Adrenal gland (tissue), 9 donors: ENCODE measurements at regions not wholly inside any gene's neighbourhood (a gene's known extent, or its start where the extent isn't known, plus 50 kb on each side); places are given as distances from the start of the nearest gene placed in this dataset.
"Not testable (repeated sequence)": the region's sequence is repeated elsewhere in the genome, so short reads cannot be mapped to it uniquely, and the experiment has no call there.

Experiments
- DNase-seq, 7 donors: peaks; one replicate each; pipeline ENCODE4 v3.0.0-alpha.2; 2019 to 2020
- H3K27ac ChIP-seq, 5 donors: fragments of 200-600 bp; sonication (generic) in 4 of 5; 1 replicate in 3 of 5; 2 replicates in 2 of 5; pipeline versions ENCODE4 v1.5.1 to v1.8.0; 2016 to 2020; ENCODE audit warnings: mild to moderate bottlenecking in 1 of 5
- H3K27me3 ChIP-seq: fragments of 200-600 bp; 2 replicates; pipeline ENCODE4 v1.8.0; 2021
- H3K36me3 ChIP-seq, 2 donors: fragments of 200-600 bp; replicated peaks in 1 of 2; 1 replicate in 1 of 2; 2 replicates in 1 of 2; pipeline versions ENCODE4 v1.5.1 to v1.8.0; 2018 to 2022
- H3K4me1 ChIP-seq, 2 donors: fragments of 200-600 bp; replicated peaks in 1 of 2; 1 replicate in 1 of 2; 2 replicates in 1 of 2; pipeline versions ENCODE4 v1.5.1 to v1.8.0; 2018 to 2021
- H3K4me3 ChIP-seq, 4 donors: fragments of 200-600 bp; sonication (generic) in 3 of 4; one replicate each; pipeline ENCODE4 v1.5.1; 2016 to 2018
- H3K9me3 ChIP-seq, 3 donors: fragments of 200-600 bp; sonication (generic) in 1 of 3; replicated peaks in 1 of 3; 1 replicate in 2 of 3; 2 replicates in 1 of 3; pipeline versions ENCODE4 v1.5.1 to v1.8.0; 2016 to 2021
- CTCF ChIP-seq, 6 experiments: fragments of 450-650 bp in 4 of 6; fragments of 200-600 bp in 2 of 6; sonication (generic) in 1 of 6; IDR thresholded peaks; 1 replicate in 5 of 6; 2 replicates in 1 of 6; pipeline versions ENCODE4 v1.5.1 to v1.8.0; 2016 to 2021; ENCODE audit warnings: antibody characterized with exemption in 6 of 6, mild to moderate bottlenecking in 2 of 6, moderate library complexity in 1 of 6
- POLR2A ChIP-seq, 2 donors: fragments of 450-650 bp; IDR thresholded peaks; one replicate each; pipeline ENCODE4 v1.6.1; 2017; ENCODE audit warnings: antibody characterized with exemption in 2 of 2, mild to moderate bottlenecking in 2 of 2, moderate library complexity in 1 of 2
- WGBS, 4 donors: extraction: QIAGEN DNeasy Blood & Tissue Kit in 2 of 4; methylation state at CpG; one replicate each; pipeline versions ENCODE4 v1.1.5 to v1.1.7; 2013 to 2017; 5-methylcytosine and 5-hydroxymethylcytosine counted together
- intact Hi-C, 2 donors: fragments of 100-400 bp; cut with DNase I; formaldehyde crosslinking; loops; one replicate each; pipeline versions ENCODE4 v1.14.1 to v1.15.0; 2022 to 2023
- donor health status: healthy with polysubstance abuse.
- donor health status: Bipolar disorder and iron deficiency.
- donor health status: DM: yes; HTN: yes; CAD: no.
- donor health status: DM: no; HTN: no; CAD: no.
- donor health status: DM: no; HTN: no; CAD: no.

DNA sequence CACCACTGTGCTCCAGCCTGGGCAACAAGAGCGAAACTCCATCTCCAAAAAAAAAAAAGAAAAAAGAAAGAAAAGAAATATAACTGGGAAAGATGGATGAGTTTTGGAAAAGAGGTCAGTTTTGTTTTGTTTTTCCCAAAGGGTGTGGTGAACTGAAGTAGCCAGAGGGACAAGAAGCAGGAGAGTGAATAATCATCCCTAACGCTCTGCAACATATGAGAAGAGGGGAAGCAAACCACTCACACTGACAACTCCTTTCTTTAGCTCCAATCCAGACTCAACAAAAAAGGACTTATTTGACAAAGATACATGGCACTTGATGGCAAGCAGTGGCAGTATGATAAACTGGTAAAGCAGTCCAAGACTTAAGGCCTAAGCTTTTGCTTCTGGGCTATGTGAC lies 176.1 kb upstream of the HMHB1 start:
- no peak for DNase-seq
- H3K9me3 ChIP-seq = no peaks in the 10 kb centered on the region
- H3K36me3 ChIP-seq = no peaks in the 10 kb centered on the region
- no peaks in the 10 kb centered on the region for H3K4me1 ChIP-seq
- no peak for TF ChIP-seq POLR2A (IDR thresholded peaks at IDR 0.05)
- TF ChIP-seq CTCF (IDR thresholded peaks at IDR 0.05) = no peak
- no peak overlapping the region for H3K27ac ChIP-seq
- H3K4me3 ChIP-seq = no peak overlapping the region
- WGBS, 4 donors = 62 to 82% (median 80%) methylated on average over 2 of the region's 2 CpGs
- H3K27me3 ChIP-seq = no peaks in the 10 kb centered on the region
- intact Hi-C loops = no loop called here

GRCh38 chr5:143635146-143635752 lies 176.7 kb upstream of the HMHB1 start:
- H3K36me3 ChIP-seq = no peaks in the 10 kb centered on the region
- WGBS, 4 donors = 81 to 91% (median 85%) methylated on average over 6 of the region's 6 CpGs
- H3K4me3 ChIP-seq = no peak overlapping the region
- no peaks in the 10 kb centered on the region for H3K9me3 ChIP-seq
- no peak for DNase-seq
- no peaks in the 10 kb centered on the region for H3K27me3 ChIP-seq
- no peaks in the 10 kb centered on the region for H3K4me1 ChIP-seq
- intact Hi-C loops = no loop called here
- H3K27ac ChIP-seq = no peak overlapping the region
- no peak for TF ChIP-seq POLR2A (IDR thresholded peaks at IDR 0.05)
- TF ChIP-seq CTCF (IDR thresholded peaks at IDR 0.05) = no peak

DNA sequence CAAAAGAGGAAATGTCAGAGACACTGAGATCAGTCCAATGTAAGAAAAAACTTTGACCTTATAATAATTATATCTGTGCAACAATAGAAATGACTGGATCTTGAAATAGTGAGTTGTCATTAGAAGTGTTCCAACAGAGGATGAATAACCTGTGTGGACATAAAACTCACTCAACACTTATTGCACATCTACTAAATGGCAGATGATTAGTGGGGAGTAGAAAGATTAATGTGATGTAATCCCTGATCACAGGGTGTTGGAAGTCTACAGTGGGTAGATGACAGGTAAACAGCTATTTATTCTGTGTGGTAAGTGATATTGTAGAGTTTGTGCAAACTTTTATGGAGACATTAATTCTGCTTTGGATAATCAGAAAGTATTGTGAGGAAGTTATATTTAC lies 177.3 kb upstream of the HMHB1 start:
- H3K27ac ChIP-seq = no peak overlapping the region
- H3K36me3 ChIP-seq = no peaks in the 10 kb centered on the region
- intact Hi-C loops = no loop called here
- H3K4me3 ChIP-seq = no peak overlapping the region
- DNase-seq = no peak
- TF ChIP-seq CTCF (IDR thresholded peaks at IDR 0.05) = no peak
- TF ChIP-seq POLR2A (IDR thresholded peaks at IDR 0.05) = no peak
- H3K27me3 ChIP-seq = no peaks in the 10 kb centered on the region
- H3K9me3 ChIP-seq = no peaks in the 10 kb centered on the region
- no peaks in the 10 kb centered on the region for H3K4me1 ChIP-seq

DNA sequence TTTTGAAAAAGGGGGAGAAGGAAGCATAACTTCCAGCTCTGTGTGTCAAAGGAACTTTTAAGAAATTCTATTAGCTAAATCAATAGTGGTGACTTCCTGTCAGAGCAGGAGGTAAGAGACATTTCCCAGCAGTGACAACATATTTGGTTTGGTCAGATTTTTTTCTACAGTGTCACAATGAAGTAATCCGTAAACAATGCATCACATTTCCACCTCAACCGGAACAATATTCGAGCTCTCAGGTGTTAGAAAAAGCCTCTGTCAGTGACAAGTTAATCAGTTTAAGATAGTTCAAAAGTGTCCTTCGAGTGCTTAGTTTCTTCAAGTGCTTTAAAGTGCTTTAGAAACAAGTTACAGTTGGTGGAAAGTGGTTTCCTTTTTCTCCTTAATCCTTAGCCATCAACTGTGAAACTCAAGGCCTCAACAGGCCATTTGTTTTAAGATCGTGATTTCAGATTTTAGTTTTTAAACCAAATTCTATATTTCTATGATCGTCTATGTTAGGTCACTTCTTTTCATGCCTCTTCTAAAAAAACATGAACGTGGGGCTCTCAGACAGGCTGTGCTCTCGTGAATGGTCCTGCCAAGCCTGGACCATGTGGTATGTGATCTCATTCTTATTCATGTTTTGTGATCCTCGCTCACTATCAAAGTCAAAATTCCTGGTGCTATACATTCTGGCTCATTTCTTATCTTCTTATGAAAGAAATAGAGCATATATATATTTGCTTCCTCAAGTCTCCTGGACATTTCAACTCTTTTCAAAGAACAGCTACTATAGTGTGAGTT lies 181.9 kb upstream of the HMHB1 start:
- no peaks in the 10 kb centered on the region for H3K36me3 ChIP-seq
- TF ChIP-seq POLR2A (IDR thresholded peaks at IDR 0.05) = no peak
- TF ChIP-seq CTCF (IDR thresholded peaks at IDR 0.05) = no peak
- H3K27ac ChIP-seq = no peak overlapping the region
- H3K9me3 ChIP-seq = no peaks in the 10 kb centered on the region
- no peaks in the 10 kb centered on the region for H3K4me1 ChIP-seq
- DNase-seq = no peak
- H3K4me3 ChIP-seq = no peak overlapping the region
- no peaks in the 10 kb centered on the region for H3K27me3 ChIP-seq
- WGBS, 4 donors = 75 to 84% (median 79%) methylated on average over 9 of the region's 9 CpGs
- intact Hi-C loops = no loop called here

DNA sequence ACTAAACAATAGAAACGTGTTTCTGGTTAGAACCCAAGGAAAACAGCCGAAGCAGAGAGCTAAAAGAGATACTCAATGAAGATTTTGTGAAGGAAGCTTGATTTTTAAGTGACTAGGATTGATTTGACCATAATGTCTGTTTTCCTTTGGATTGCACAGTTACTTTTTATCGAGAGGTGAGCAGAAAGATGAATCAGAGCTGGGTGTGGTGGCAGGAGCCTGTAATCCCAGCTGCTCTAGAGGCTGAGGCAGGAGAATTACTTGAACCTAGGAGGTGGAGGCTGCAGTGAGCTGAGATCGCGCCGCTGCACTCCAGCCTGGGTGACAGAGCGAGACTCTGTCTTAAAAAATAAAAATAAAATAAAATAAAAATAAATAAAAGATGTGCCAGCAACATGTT lies 186.9 kb upstream of the HMHB1 start:
- H3K27ac ChIP-seq, intact Hi-C loops, H3K36me3 ChIP-seq, H3K4me1 ChIP-seq, DNase-seq, H3K27me3 ChIP-seq, H3K9me3 ChIP-seq, H3K4me3 ChIP-seq: not testable (repeated sequence)
- 81 to 90% (median 85%) methylated on average over 7 of the region's 7 CpGs for WGBS, 4 donors
